ENCODE measurements at regions not wholly inside any gene's neighbourhood (a gene's known extent, or its start where the extent isn't known, plus 50 kb on each side); places are given as distances from the start of the nearest gene placed in this dataset.

- TF ChIP-seq POLR2A (IDR thresholded peaks at IDR 0.05; ENCODE audit: low read depth, low read length): no peak
- no peak for TF ChIP-seq TAF1 (IDR thresholded peaks at IDR 0.05; ENCODE audit: borderline replicate concordance, low read depth, low read length)
These were observed 212.9 kb upstream of the PRDM1 start for GRCh38 chr6:105873211-105873704.

Measured in GM12892 (cell line).